GM18858 (cell line): ENCODE measurements at regions not wholly inside any gene's neighbourhood (a gene's known extent, or its start where the extent isn't known, plus 50 kb on each side); places are given as distances from the start of the nearest gene placed in this dataset.
"Not testable (repeated sequence)": the region's sequence is repeated elsewhere in the genome, so short reads cannot be mapped to it uniquely, and the experiment has no call there.

Experiments
- ATAC-seq: cut with Tn5 transposase; IDR thresholded peaks from one replicate; pipeline ENCODE4 v1.9.1; 2021; ENCODE audit not compliant: unreplicated experiment

DNA sequence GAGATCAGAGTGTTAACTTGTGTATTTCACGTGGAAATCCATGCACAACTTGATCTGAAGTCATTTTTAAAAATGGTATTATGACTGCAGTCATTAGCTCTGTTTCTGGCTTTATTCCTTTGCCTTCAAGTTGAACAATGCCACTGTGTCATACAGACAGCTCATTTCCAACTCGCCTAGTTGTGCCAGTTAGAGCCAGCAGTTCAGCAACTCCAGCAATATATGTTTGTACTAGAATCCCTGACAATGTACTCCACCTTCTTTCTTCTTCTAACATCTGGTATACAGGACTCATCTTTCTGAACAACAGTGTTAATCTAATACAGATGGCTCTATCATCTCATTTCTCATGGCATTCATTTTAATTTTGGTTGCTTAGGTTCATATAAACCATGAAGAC is 418.3 kb upstream of the POU3F2 start:
- ATAC-seq = no peak

DNA sequence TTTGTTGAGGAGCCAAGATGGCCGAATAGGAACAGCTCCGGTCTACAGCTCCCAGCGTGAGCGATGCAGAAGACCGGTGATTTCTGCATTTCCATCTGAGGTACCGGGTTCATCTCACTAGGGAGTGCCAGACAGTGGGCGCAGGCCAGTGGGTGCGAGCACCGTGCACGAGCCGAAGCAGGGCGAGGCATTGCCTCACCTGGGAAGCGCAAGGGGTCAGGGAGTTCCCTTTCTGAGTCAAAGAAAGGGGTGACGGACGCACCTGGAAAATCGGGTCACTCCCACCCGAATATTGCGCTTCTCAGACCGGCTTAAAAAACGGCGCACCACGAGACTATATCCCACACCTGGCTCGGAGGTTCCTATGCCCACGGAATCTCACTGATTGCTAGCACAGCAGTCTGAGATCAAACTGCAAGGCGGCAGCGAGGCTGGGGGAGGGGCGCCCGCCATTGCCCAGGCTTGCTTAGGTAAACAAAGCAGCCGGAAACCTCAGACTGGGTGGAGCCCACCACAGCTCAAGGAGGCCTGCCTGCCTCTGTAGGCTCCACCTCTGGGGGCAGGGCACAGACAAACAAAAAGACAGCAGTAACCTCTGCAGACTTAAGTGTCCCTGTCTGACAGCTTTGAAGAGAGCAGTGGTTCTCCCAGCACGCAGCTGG is 417.7 kb upstream of the POU3F2 start:
- not testable (repeated sequence) for ATAC-seq

- peak; percentile 96 for ATAC-seq
Observed at GRCh38 chr6:98433325-98434056, 400.9 kb upstream of the POU3F2 start.

DNA sequence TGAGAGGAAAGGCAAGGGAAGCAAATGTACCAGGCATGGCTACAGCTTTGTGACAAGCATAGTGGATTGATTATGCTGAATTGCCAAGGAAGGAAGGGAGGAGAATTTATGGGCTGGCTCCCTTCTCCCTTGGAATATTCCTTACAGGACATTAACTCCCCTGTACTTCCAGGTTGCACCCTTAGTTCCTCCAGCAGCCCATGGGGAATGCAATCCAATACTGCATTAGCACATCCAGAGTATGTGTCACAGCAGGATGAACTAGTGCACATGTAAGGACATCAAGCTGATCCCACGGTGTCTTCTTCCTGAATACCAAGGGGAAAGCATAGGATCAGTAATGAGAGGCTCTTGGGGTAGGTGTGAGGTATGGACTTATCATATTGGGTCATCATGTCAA is 390.7 kb upstream of the POU3F2 start:
- no peak for ATAC-seq

- ATAC-seq = no peak
Observed at GRCh38 chr6:98452685-98453084, 381.7 kb upstream of the POU3F2 start.

- ATAC-seq = no peak
Observed at GRCh38 chr6:98454809-98455322, 379.5 kb upstream of the POU3F2 start.

- ATAC-seq = no peak
Observed at GRCh38 chr6:98458708-98459107, 375.7 kb upstream of the POU3F2 start.

- ATAC-seq = no peak
Observed at GRCh38 chr6:98463038-98464000, 371.1 kb upstream of the POU3F2 start.

DNA sequence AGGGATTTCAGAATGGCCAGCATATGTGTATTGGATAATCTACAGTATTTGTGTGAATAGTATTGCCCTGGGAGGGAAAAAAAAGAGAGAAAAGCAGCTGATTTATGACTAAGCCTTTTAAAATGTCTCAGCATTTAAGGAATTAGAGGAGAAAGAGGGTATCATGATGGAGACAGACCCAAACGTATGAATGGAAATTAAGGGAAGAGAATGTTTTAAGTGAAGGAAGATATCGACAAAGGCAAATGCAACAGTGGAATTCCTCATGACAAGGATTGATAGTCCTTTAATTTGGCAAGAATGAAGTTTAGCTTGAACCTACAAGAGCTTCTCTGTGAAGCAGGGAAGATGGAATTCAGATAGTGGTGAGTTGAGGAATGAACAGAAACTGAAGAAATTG is 367.3 kb upstream of the POU3F2 start:
- ATAC-seq = no peak

GRCh38 chr6:98467902-98468301 is 366.5 kb upstream of the POU3F2 start:
- no peak for ATAC-seq

DNA sequence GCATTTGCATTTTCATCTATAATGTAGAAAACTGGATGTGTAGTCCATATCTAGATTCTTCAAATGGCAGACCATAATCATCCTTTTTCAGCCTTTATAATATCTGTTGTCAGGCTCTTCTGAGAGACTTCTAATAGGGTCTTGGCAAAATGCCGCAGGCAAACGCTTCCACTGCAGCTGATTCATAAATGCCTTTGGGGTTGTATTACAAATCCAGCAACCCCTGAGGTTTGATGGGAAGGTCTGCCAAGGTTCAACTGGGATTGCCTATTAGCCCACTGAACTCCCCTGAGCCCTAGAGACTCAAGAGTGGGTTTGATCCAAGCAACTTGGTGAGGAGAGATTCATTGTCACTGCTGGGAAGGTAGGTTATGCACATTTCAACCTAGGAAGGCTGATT is 365.2 kb upstream of the POU3F2 start:
- ATAC-seq = no peak

DNA sequence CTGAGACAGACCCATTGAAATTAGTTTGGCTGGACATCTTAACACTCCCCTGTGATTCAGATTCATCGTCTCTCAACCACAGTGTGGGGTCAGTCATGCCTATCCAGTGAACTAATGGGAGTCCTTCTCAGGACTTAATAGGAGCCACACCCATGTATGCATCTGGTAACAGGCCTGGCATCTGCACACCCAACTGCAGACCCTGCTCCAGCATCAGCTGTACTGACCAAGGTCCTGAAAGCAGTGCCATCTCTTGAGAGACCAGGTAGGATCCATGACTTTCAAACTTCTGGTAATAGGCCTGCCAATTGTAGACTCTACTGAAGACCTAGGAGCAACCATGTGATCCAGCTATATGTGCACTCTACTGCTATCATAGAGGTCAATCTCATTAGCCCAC is 363.6 kb upstream of the POU3F2 start:
- no peak for ATAC-seq

- no peak for ATAC-seq
Observed at GRCh38 chr6:98471444-98471843, 362.9 kb upstream of the POU3F2 start.

DNA sequence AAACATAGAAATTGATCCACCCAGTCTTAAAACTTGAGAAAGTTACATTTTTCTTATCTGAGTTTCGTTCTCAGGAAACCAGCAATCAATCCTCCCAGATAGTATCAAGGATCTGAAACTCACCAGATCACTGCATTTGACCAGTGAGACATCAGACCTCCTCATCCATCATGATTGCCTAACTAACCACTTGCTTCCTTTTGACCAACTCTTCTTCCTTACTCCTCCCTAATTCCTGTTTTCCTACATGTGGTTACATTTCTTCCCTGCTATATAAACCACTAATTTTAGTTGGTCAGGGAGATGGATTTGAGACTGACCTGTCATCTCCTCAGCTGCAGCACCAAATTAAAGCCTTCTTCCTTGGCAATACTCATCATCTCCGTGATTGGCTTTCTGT is 357.1 kb upstream of the POU3F2 start:
- ATAC-seq = no peak

- ATAC-seq = no peak
Observed at GRCh38 chr6:98484696-98485095, 349.7 kb upstream of the POU3F2 start.

DNA sequence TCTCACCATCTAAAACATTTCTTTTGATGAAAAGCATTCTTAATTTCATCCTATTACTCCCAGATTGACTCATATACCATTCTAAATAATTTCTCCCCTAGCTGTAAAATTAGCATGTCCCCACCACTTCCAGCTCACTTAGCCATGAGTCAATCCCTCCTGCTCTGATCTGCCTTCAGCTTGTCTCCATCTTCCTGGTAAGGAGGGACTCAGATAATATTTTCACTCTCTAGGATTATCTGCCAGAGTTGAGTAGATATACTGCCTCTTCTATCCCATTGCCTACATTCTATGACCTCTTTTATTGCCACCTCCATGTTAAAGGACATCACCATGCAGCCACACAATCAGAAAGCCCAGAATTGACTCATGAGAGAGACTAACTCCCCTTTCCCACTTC is 348.8 kb upstream of the POU3F2 start:
- no peak for ATAC-seq

GRCh38 chr6:98486057-98486456 is 348.3 kb upstream of the POU3F2 start:
- no peak for ATAC-seq

- ATAC-seq = no peak
Observed at GRCh38 chr6:98487612-98488011, 346.8 kb upstream of the POU3F2 start.

GRCh38 chr6:98498144-98498775 is 336.1 kb upstream of the POU3F2 start:
- ATAC-seq = no peak

- ATAC-seq = no peak
Observed at GRCh38 chr6:98498866-98499265, 335.5 kb upstream of the POU3F2 start.
